ENCODE measurements at regions not wholly inside any gene's neighbourhood (a gene's known extent, or its start where the extent isn't known, plus 50 kb on each side); places are given as distances from the start of the nearest gene placed in this dataset.

DNA sequence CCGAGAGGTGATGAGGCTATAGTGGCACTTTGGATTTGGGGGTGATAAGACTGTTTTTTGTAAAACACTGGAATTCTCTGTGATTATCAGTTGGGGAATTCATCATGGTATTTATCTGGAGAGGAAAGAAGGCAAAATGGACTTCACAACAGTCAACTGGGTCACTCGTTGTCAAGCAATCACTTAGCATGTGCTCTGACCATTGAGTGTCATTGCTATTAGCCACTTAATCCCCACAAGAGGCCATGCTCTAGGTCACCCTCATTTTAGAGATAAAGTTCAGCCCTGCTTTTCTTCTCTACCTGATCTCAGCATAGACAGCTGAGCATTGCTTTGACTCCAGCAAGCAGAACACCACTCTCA is 160.1 kb upstream of the PITX1 start:
- POLR2A ChIA-PET, result no interaction called here
- peaks cover 0 to 3% (median 0%) of the 10 kb centered on the region in 9 donors for H3K9me3 Mint-ChIP-seq
- peaks cover 9 to 44% (median 19%) of the 10 kb centered on the region in 5 donors for H3K27me3 Mint-ChIP-seq
- peaks cover 0 to 12% (median 2%) of the 10 kb centered on the region in 4 donors for H3K4me1 Mint-ChIP-seq
- no peak overlapping the region for H3K4me3 Mint-ChIP-seq
- H3K27ac Mint-ChIP-seq, result no peak overlapping the region
- DNase-seq (no peak), ATAC-seq (no peak)
- H3K36me3 Mint-ChIP-seq, result no peaks in the 10 kb centered on the region

DNA sequence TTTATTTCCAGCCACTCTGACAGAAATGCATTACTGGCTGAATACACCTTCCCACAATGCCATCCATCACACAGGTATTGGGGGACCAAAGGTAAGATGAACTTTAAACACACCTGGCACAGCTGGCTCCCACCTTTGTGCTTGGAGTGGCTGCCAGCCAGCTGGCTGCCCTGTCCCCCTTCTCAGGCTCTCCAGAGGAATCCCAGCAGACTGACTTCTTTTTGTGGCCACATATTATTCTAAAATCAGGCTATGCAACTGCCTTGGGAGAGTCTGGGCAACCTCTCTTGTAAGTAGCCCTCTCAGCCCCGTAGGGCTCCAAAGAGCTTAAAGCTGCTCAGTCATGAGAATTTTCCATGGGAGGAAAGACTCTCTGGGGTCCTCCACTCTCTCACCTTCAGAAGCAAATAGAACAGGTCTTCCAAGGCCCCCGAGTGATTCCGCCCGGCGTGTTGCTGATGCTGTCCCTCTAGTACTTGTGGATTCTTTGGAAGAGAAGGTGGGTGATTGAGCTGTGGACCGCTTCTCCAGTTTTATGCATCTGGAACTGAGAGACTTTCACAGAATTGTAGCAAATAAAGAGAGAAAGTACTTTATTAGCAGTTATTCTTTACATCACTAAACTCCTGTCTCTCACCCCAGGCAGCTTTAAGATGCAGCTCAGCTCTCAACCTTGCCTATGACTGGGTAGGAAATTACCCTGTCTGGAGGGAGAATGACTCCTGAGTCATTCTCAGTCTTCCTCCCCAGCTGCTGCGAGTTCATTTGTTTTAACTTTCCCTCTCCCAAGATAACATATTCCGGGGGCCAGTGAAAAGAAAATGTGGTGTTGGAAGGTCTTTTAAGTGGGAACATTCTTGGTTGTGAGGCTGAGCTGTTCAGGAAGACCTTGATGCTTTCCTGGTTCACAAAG is 159.4 kb upstream of the PITX1 start:
- Mint-ChIP-seq H3K36me3 (no peaks in the 10 kb centered on the region), H3K27ac (no peak overlapping the region), H3K9me3 (peaks cover 0 to 1% (median 0%) of the 10 kb centered on the region in 9 donors), H3K27me3 (peaks cover 4 to 39% (median 13%) of the 10 kb centered on the region in 5 donors), H3K4me3 (no peak overlapping the region), H3K4me1 (peaks cover 0 to 12% (median 2%) of the 10 kb centered on the region in 4 donors)
- DNase-seq (no peak), ATAC-seq (no peak)
- POLR2A ChIA-PET, result no interaction called here

DNA sequence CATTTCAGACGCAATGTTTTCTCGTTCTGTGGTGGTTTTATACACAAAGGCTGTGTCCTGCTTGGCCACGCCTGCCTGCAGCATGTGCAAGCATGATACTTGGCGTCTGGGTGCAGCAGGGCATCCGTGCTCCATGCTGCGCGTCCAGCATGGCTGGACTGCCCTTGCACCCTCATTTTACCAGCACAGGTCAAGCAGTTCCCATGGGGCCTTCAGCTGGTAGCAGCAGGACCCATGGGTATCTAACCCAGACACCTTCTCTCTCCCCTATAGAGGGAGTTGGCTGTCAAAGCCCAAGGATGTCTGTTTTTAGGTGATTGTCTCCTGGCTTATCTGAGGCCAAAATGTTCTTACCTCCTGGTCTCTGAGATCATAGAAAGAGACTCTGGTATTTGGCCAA is 158.3 kb upstream of the PITX1 start:
- Mint-ChIP-seq H3K27me3 (peaks cover 6 to 35% (median 12%) of the 10 kb centered on the region in 5 donors), H3K4me1 (peaks cover 0 to 12% (median 2%) of the 10 kb centered on the region in 4 donors), H3K4me3 (no peak overlapping the region), H3K27ac (no peak overlapping the region), H3K9me3 (no peaks in the 10 kb centered on the region), H3K36me3 (no peaks in the 10 kb centered on the region)
- no peak for DNase-seq
- no peak for ATAC-seq
- POLR2A ChIA-PET, result no interaction called here

DNA sequence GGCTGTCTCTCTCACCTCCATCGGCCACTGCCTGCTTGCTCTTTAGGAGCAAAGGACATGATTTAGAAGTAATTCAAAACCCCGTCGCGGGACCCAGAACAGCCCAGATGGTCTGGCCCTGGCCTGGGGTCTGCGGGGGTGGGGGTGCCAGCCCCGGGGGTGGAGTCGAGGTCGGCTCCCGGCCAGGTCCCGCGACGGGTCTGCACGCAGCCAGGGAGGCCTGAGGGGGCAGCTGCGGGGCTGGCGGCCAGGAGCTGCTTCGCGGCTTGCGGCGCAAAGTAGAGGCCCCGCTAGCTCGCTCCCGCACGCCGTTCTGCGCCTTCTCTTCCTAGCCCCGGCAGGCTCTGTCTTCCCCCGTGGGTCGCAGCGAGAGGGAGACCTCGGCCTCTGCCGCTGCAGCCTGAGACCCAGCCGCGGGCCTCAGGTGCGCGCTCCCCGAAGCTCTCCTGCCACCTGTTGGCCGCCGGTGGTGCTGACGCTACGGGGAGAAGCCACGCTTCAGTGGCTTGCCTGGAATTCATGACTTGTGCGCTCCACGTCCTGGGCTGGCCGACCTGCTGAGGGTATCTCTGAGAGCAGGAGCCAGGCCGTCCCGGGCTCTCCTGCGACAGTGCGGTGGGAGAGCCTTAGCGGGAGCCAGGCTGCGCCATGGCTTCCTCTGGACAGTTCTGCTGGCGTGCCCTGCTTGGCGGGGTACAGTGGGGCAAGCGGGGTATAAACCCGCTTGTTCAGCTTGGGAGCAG is 157.2 kb upstream of the PITX1 start:
- H3K27me3 Mint-ChIP-seq, result peaks cover 4 to 32% (median 12%) of the 10 kb centered on the region in 5 donors
- ATAC-seq, result peak; percentile 97 to 98
- H3K4me1 Mint-ChIP-seq, result peaks cover 0 to 12% (median 2%) of the 10 kb centered on the region in 4 donors
- peak overlapping the region; percentile 66 to 91 (median 80) for H3K4me3 Mint-ChIP-seq
- POLR2A ChIA-PET, result no interaction called here
- DNase-seq, result peak; percentile 54 to 81 (median 66)
- H3K36me3 Mint-ChIP-seq, result no peaks in the 10 kb centered on the region
- no peaks in the 10 kb centered on the region for H3K9me3 Mint-ChIP-seq
- peak overlapping the region in 1 of 10 donors; percentile 40 for H3K27ac Mint-ChIP-seq

DNA sequence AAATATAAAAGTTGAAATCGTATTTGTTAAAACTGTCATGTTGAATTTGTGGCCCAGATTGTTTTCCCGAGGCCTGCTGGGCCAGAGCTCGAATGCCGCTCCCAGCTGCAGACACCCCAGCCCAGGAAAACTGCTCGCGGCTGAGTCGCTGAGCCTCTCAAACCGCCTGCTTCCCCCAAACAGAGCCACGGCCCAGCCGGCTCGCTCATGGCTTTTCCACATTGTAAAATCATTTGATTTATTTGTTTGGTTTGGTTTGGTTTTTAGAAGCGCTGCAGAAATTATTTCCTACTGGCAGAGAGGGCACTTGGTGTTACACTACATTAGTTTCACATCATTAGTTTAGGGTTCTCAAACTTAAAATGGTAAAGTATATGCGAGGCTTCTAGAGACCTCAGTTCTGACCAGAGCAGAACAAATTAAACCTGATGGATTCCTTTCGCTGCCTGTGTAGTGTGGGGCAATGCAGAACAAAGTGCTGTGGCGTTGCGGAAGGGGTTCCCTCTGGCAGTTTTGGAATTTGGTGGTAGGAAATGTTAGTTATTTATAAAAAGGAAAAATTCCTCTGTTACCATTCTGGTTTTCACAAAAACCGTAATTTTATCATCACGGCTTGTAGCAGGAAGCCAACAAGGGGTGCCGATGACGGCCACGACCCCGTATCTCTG is 156.5 kb upstream of the PITX1 start:
- Mint-ChIP-seq H3K4me1 (peaks cover 0 to 16% (median 6%) of the 10 kb centered on the region in 4 donors), H3K27ac (no peak overlapping the region), H3K9me3 (no peaks in the 10 kb centered on the region), H3K4me3 (peak overlapping the region; percentile 54 to 91 (median 70)), H3K36me3 (no peaks in the 10 kb centered on the region), H3K27me3 (peaks cover 4 to 30% (median 12%) of the 10 kb centered on the region in 5 donors)
- DNase-seq, result no peak
- POLR2A ChIA-PET, result no interaction called here
- ATAC-seq, result no peak

DNA sequence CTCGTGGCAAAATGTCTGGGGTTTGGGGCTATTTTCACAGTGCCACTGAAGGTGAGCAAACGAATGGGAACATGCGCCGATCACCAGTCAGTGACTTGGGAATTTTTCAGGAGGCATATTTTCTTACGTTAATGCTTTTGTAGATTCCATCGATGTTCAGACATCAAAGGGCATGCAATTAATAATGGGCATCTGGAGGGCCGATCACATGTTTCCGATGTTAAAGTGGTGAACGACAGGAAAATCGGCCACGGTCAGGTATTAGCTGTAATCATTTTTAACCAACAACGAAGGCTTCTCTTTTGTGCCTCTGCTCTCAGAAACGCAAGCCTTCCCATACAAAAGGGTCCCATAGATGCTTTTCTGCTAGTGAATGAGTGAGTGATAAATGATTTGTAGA is 155.0 kb upstream of the PITX1 start:
- POLR2A ChIA-PET, result no interaction called here
- no peaks in the 10 kb centered on the region for H3K9me3 Mint-ChIP-seq
- H3K27ac Mint-ChIP-seq, result no peak overlapping the region
- no peak overlapping the region for H3K4me3 Mint-ChIP-seq
- DNase-seq (no peak), ATAC-seq (no peak)
- H3K27me3 Mint-ChIP-seq, result peaks cover 4 to 25% (median 12%) of the 10 kb centered on the region in 5 donors
- no peaks in the 10 kb centered on the region for H3K36me3 Mint-ChIP-seq
- H3K4me1 Mint-ChIP-seq, result peaks cover 0 to 19% (median 8%) of the 10 kb centered on the region in 4 donors

DNA sequence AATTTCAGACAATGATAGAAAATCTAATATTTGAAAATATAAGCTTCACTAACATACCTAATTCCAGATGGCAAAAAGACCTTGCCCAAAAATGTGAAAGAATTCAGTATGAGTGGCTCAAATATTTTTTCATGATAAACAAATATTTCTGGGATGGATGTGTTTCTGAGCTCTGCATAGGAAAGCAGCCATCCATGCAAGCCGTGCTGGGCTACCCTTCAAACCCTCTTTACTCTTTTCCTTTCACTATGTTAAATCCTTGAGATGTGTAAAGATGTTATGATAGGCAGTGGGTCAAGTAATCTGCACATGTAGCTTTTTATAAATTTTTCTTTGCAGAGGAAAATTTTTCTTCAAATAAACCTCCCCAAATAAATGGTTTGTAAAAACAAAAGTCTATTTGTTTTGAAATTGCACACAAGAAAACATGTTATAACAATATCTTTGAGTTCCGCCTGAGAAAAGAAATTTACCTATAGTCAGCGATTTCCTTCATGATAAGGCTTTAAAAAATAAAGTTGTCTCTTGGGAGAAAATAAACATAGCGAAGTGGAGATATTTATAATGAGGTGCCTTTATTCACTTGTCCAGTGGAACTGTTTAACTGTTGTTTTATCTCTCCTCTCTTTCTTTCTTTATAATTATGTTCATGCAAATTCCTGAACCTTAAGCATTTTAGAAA is 154.3 kb upstream of the PITX1 start:
- Mint-ChIP-seq H3K9me3 (no peaks in the 10 kb centered on the region), H3K4me3 (no peak overlapping the region), H3K27ac (no peak overlapping the region), H3K36me3 (no peaks in the 10 kb centered on the region), H3K27me3 (peaks cover 4 to 22% (median 11%) of the 10 kb centered on the region in 5 donors), H3K4me1 (peaks cover 0 to 19% (median 8%) of the 10 kb centered on the region in 4 donors)
- DNase-seq, result no peak
- ATAC-seq, result no peak
- POLR2A ChIA-PET, result no interaction called here

DNA sequence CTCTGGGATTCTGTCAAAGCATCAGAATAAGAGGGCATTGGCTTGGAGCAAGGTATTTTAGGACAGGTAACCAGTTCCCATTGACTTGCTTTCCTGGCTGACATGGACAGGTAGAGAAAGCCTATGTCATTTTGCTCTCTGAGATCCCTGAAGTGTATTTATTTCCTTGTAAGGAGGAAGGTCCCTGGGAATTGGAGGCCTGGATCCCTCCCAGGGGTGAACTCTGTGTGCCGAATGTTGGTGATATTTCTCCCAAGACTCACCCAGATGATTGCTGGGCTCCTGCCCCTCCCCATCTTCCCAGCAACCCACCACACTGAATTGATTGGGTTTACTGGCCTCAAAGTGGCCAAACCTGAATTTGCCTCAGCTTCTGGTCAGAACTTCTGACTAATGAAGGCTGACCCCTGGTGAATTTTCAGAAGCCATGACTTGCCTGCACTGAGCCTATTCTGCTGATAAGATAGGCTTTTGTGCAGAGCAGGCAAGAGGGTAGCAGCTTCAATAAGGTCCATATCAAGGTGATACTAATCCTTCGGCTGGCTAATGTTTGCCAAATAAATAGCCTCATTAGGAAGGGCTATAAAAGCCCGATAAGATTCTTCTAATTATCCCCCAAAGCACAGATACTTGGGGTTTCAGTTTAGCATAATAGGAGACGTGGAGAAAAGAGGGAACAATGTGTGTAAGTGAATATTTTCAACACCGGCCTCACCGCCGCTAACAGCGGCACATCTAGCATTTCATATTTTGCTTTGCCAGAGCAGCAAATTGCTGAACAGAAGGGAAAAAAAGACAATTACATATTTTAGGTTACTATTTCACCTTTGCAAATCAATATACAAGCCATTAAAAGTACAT is 152.9 kb upstream of the PITX1 start:
- DNase-seq (no peak), ATAC-seq (no peak)
- H3K27ac Mint-ChIP-seq, result peak overlapping the region in 1 of 10 donors; percentile 28
- POLR2A ChIA-PET, result no interaction called here
- no peaks in the 10 kb centered on the region for H3K36me3 Mint-ChIP-seq
- H3K4me1 Mint-ChIP-seq, result peaks cover 0 to 19% (median 8%) of the 10 kb centered on the region in 4 donors
- no peak overlapping the region for H3K4me3 Mint-ChIP-seq
- no peaks in the 10 kb centered on the region for H3K9me3 Mint-ChIP-seq
- H3K27me3 Mint-ChIP-seq, result peaks cover 4 to 16% (median 10%) of the 10 kb centered on the region in 5 donors

DNA sequence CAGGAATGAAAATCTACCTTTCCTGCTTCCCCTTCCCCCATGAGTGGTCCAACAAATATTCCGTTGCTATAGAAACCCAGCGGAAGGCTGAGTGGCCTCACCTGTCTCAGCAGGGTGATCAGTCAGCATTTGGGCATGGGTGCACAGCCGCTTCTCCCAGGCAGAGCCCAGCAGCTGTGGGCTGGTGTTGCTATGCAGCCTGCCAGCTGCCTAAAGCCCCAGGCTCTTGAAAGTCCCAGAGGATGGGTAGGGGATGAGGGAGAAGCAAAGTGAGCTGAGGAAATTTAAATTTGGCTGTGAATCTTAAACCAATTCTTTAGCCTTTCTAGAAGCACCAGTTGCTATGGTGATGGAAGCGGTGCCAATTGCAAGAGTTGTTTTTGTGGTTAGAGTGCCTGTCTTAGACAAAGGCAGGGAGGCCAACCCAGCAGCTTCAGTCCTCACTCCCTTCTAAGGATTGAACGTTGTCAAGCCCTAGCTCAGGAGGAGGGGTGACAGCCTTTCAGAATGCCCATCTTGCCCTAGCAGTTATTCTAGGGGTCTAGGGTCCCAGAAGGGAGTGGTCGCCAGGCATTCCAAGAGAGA is 151.5 kb upstream of the PITX1 start:
- Mint-ChIP-seq H3K4me1 (peaks cover 0 to 8% (median 6%) of the 10 kb centered on the region in 4 donors), H3K36me3 (no peaks in the 10 kb centered on the region), H3K27ac (no peak overlapping the region), H3K27me3 (peaks cover 2 to 12% (median 4%) of the 10 kb centered on the region in 5 donors), H3K4me3 (no peak overlapping the region), H3K9me3 (no peaks in the 10 kb centered on the region)
- DNase-seq (peak in 3 of 10 donors; percentile 11 to 37 (median 20)), ATAC-seq (peak; percentile 72 to 81)
- POLR2A ChIA-PET, result no interaction called here

DNA sequence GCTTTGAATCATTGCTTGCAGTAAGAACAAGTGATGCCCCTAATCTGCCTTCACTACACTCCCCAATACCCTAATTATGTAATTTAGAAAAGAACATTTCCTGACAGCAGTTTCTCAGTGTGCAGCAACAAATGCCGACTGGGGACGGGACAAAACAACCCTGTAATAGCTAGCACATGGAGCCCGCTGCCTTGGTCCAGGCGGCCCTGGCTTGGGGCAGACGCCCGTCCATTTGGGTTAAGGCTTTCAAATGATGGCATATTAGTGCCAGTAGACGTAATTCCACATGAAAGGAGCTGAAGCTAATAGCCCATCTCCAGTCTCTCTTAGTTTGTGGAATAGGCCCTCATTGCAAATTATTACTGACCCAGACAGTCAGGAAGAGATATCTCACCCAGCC is 150.6 kb upstream of the PITX1 start:
- Mint-ChIP-seq H3K4me1 (peaks cover 0 to 7% (median 6%) of the 10 kb centered on the region in 4 donors), H3K27ac (peak overlapping the region in 2 of 10 donors; percentile 16 to 41), H3K4me3 (no peak overlapping the region), H3K36me3 (no peaks in the 10 kb centered on the region), H3K27me3 (peaks cover 0 to 3% (median 2%) of the 10 kb centered on the region in 5 donors), H3K9me3 (no peaks in the 10 kb centered on the region)
- ATAC-seq, result no peak
- POLR2A ChIA-PET, result no interaction called here
- no peak for DNase-seq

DNA sequence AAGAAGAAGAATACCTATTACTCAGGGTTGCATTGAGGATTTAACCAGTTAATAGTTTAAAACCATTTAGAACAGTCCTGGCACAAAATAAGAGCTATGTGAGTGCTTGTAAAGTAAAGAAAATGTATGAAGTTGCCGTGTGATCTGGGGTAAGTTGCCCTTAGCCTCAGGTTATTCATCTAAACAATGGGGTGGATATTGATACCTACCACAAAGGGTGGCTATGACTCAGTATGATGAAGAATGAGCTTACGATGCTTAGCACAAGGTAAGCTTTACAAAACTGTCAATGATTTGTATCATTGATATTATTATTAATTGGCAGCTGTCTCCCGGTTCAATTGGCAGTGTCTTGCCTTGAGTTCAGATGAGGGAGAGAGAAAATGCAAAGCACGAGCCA is 149.4 kb upstream of the PITX1 start:
- POLR2A ChIA-PET, result no interaction called here
- H3K9me3 Mint-ChIP-seq, result no peaks in the 10 kb centered on the region
- no peaks in the 10 kb centered on the region for H3K36me3 Mint-ChIP-seq
- DNase-seq (no peak), ATAC-seq (no peak)
- H3K4me3 Mint-ChIP-seq, result no peak overlapping the region
- H3K4me1 Mint-ChIP-seq, result peaks cover 0 to 7% (median 6%) of the 10 kb centered on the region in 4 donors
- H3K27me3 Mint-ChIP-seq, result peaks cover 1 to 5% (median 2%) of the 10 kb centered on the region in 5 donors
- no peak overlapping the region for H3K27ac Mint-ChIP-seq

All from naive thymus-derived CD8-positive, alpha-beta T cell (primary cell).